ENCODE measurements at regions not wholly inside any gene's neighbourhood (a gene's known extent, or its start where the extent isn't known, plus 50 kb on each side); places are given as distances from the start of the nearest gene placed in this dataset.

- no peak for TF ChIP-seq CTCF (IDR thresholded peaks at IDR 0.05)
- H3K9me3 ChIP-seq, result no peaks in the 10 kb centered on the region
- H3K36me3 ChIP-seq (ENCODE audit: low read depth, missing control alignments), result no peaks in the 10 kb centered on the region
- intact Hi-C loops (cut with DNase I; ENCODE audit: low total_unique reads), result no loop called here
- H3K4me3 ChIP-seq, result no peak overlapping the region
- H3K27me3 ChIP-seq, result no peaks in the 10 kb centered on the region
- no peak overlapping the region for H3K27ac ChIP-seq
- 77 to 82% methylated on average over 4 of the region's 4 CpGs for WGBS, 2 donors
- H3K4me1 ChIP-seq, result no peaks in the 10 kb centered on the region
- DNase-seq, result no peak
Observed at GRCh38 chr10:78648256-78648860, 420.4 kb upstream of the ZMIZ1 start.

- Histone ChIP-seq H3K4me1 (no peaks in the 10 kb centered on the region), H3K27me3 (no peaks in the 10 kb centered on the region), H3K4me3 (no peak overlapping the region), H3K9me3 (no peaks in the 10 kb centered on the region), H3K36me3 (ENCODE audit: low read depth, missing control alignments) (no peaks in the 10 kb centered on the region), H3K27ac (no peak overlapping the region)
- intact Hi-C loops (cut with DNase I; ENCODE audit: low total_unique reads), result no loop called here
- TF ChIP-seq POLR2A (IDR thresholded peaks at IDR 0.05) (no peak), CTCF (IDR thresholded peaks at IDR 0.05) (no peak)
- 78 to 83% methylated on average over 2 of the region's 2 CpGs for WGBS, 2 donors
- DNase-seq, result no peak
Observed at GRCh38 chr10:78649429-78649828, 419.3 kb upstream of the ZMIZ1 start.

GRCh38 chr10:78650122-78650521, 418.6 kb upstream of the ZMIZ1 start:
- Histone ChIP-seq H3K36me3 (ENCODE audit: low read depth, missing control alignments) (no peaks in the 10 kb centered on the region), H3K4me1 (no peaks in the 10 kb centered on the region), H3K27me3 (no peaks in the 10 kb centered on the region), H3K27ac (no peak overlapping the region), H3K9me3 (no peaks in the 10 kb centered on the region), H3K4me3 (no peak overlapping the region)
- no peak for DNase-seq
- intact Hi-C loops (cut with DNase I; ENCODE audit: low total_unique reads), result no loop called here
- TF ChIP-seq CTCF (IDR thresholded peaks at IDR 0.05) (no peak), POLR2A (IDR thresholded peaks at IDR 0.05) (no peak)

GRCh38 chr10:78651287-78651686, 417.5 kb upstream of the ZMIZ1 start:
- Histone ChIP-seq H3K27ac (no peak overlapping the region), H3K36me3 (ENCODE audit: low read depth, missing control alignments) (no peaks in the 10 kb centered on the region), H3K9me3 (no peaks in the 10 kb centered on the region), H3K4me1 (no peaks in the 10 kb centered on the region), H3K4me3 (no peak overlapping the region), H3K27me3 (no peaks in the 10 kb centered on the region)
- 88 to 95% methylated on average over 4 of the region's 4 CpGs for WGBS, 2 donors
- TF ChIP-seq CTCF (IDR thresholded peaks at IDR 0.05) (no peak), POLR2A (IDR thresholded peaks at IDR 0.05) (no peak)
- intact Hi-C loops (cut with DNase I; ENCODE audit: low total_unique reads), result no loop called here
- no peak for DNase-seq

- H3K27ac ChIP-seq, result no peak overlapping the region
- H3K27me3 ChIP-seq, result no peaks in the 10 kb centered on the region
- intact Hi-C loops (cut with DNase I; ENCODE audit: low total_unique reads), result no loop called here
- no peak overlapping the region for H3K4me3 ChIP-seq
- no peak for TF ChIP-seq CTCF (IDR thresholded peaks at IDR 0.05)
- TF ChIP-seq POLR2A (IDR thresholded peaks at IDR 0.05), result no peak
- no peaks in the 10 kb centered on the region for H3K9me3 ChIP-seq
- no peaks in the 10 kb centered on the region for H3K4me1 ChIP-seq
- WGBS, 2 donors, result 87 to 90% methylated on average over 2 of the region's 2 CpGs
- no peak for DNase-seq
- H3K36me3 ChIP-seq (ENCODE audit: low read depth, missing control alignments), result no peaks in the 10 kb centered on the region
Observed at GRCh38 chr10:78653555-78653954, 415.2 kb upstream of the ZMIZ1 start.

All from testis (tissue), 2 donors.